ENCODE measurements at regions not wholly inside any gene's neighbourhood (a gene's known extent, or its start where the extent isn't known, plus 50 kb on each side); places are given as distances from the start of the nearest gene placed in this dataset.

- WGBS (ENCODE audit: low lambda C conversion rate), result 4% methylated on average over 25 of the region's 36 CpGs
- TF ChIP-seq, protein P1, sequence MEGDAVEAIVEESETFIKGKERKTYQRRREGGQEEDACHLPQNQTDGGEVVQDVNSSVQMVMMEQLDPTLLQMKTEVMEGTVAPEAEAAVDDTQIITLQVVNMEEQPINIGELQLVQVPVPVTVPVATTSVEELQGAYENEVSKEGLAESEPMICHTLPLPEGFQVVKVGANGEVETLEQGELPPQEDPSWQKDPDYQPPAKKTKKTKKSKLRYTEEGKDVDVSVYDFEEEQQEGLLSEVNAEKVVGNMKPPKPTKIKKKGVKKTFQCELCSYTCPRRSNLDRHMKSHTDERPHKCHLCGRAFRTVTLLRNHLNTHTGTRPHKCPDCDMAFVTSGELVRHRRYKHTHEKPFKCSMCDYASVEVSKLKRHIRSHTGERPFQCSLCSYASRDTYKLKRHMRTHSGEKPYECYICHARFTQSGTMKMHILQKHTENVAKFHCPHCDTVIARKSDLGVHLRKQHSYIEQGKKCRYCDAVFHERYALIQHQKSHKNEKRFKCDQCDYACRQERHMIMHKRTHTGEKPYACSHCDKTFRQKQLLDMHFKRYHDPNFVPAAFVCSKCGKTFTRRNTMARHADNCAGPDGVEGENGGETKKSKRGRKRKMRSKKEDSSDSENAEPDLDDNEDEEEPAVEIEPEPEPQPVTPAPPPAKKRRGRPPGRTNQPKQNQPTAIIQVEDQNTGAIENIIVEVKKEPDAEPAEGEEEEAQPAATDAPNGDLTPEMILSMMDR (IDR thresholded peaks at IDR 0.05), result no peak
- TF ChIP-seq FOXM1 (IDR thresholded peaks at IDR 0.05; ENCODE audit: low read depth) (no peak), FOSL2 (IDR thresholded peaks at IDR 0.05; ENCODE audit: borderline replicate concordance, low read depth) (peak; percentile 45; the same call in 1 of the 2 replicates), GABPA (IDR thresholded peaks at IDR 0.05; ENCODE audit: low read depth) (peak; percentile 20; the same call in 1 of the 2 replicates), SMC3 (IDR thresholded peaks at IDR 0.05; ENCODE audit: low read depth, low read length) (no peak), JUND (IDR thresholded peaks at IDR 0.05) (no peak; the same call in 1 of the 2 replicates), CHD2 (IDR thresholded peaks at IDR 0.05; ENCODE audit: low read length, partially characterized antibody) (no peak), RCOR1 (IDR thresholded peaks at IDR 0.05; ENCODE audit: low read length) (no peak), RFX5 (IDR thresholded peaks at IDR 0.05; ENCODE audit: low read length) (no peak), NFIC (IDR thresholded peaks at IDR 0.05; ENCODE audit: borderline replicate concordance) (no peak; the same call in 1 of the 2 replicates), TCF12 (IDR thresholded peaks at IDR 0.05) (peak; percentile 53), YY1 (IDR thresholded peaks at IDR 0.05; ENCODE audit: low read depth) (no peak), MEF2A (IDR thresholded peaks at IDR 0.05; ENCODE audit: borderline replicate concordance, low read depth) (no peak), IRF3 (IDR thresholded peaks at IDR 0.05; ENCODE audit: low read depth, low read length) (no peak), TAF1 (IDR thresholded peaks at IDR 0.05; ENCODE audit: borderline replicate concordance, low read depth, low read length) (no peak), RAD21 (IDR thresholded peaks at IDR 0.05; ENCODE audit: low read length) (no peak), POLR2AphosphoS5 (IDR thresholded peaks at IDR 0.05; ENCODE audit: low read depth, low read length) (no peak), NRF1 (IDR thresholded peaks at IDR 0.05; ENCODE audit: low read depth, low read length) (peak; percentile 51; the same call in 1 of the 2 replicates), GATA2 (CRISPR knock-in tag; IDR thresholded peaks at IDR 0.05) (no peak), SIN3A (IDR thresholded peaks at IDR 0.05; ENCODE audit: borderline replicate concordance, low read depth, low read length) (peak; percentile 90; the same call in 1 of the 2 replicates), EP300 (IDR thresholded peaks at IDR 0.05; ENCODE audit: borderline replicate concordance in 1 of 2, low read depth in 1 of 2, low read length in 1 of 2) (no peak), RXRA (IDR thresholded peaks at IDR 0.05; ENCODE audit: borderline replicate concordance, low read depth) (no peak), FOXJ3 (CRISPR knock-in tag; IDR thresholded peaks at IDR 0.05) (no peak)
- TF ChIP-seq, protein P2, sequence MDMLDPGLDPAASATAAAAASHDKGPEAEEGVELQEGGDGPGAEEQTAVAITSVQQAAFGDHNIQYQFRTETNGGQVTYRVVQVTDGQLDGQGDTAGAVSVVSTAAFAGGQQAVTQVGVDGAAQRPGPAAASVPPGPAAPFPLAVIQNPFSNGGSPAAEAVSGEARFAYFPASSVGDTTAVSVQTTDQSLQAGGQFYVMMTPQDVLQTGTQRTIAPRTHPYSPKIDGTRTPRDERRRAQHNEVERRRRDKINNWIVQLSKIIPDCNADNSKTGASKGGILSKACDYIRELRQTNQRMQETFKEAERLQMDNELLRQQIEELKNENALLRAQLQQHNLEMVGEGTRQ (IDR thresholded peaks at IDR 0.05; ENCODE audit: borderline replicate concordance, low read depth, low read length), result no peak
- TF ChIP-seq, protein P3, sequence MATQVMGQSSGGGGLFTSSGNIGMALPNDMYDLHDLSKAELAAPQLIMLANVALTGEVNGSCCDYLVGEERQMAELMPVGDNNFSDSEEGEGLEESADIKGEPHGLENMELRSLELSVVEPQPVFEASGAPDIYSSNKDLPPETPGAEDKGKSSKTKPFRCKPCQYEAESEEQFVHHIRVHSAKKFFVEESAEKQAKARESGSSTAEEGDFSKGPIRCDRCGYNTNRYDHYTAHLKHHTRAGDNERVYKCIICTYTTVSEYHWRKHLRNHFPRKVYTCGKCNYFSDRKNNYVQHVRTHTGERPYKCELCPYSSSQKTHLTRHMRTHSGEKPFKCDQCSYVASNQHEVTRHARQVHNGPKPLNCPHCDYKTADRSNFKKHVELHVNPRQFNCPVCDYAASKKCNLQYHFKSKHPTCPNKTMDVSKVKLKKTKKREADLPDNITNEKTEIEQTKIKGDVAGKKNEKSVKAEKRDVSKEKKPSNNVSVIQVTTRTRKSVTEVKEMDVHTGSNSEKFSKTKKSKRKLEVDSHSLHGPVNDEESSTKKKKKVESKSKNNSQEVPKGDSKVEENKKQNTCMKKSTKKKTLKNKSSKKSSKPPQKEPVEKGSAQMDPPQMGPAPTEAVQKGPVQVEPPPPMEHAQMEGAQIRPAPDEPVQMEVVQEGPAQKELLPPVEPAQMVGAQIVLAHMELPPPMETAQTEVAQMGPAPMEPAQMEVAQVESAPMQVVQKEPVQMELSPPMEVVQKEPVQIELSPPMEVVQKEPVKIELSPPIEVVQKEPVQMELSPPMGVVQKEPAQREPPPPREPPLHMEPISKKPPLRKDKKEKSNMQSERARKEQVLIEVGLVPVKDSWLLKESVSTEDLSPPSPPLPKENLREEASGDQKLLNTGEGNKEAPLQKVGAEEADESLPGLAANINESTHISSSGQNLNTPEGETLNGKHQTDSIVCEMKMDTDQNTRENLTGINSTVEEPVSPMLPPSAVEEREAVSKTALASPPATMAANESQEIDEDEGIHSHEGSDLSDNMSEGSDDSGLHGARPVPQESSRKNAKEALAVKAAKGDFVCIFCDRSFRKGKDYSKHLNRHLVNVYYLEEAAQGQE (IDR thresholded peaks at IDR 0.05; ENCODE audit: low read depth, low read length), result no peak
- TF ChIP-seq, protein P4, sequence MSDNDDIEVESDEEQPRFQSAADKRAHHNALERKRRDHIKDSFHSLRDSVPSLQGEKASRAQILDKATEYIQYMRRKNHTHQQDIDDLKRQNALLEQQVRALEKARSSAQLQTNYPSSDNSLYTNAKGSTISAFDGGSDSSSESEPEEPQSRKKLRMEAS (IDR thresholded peaks at IDR 0.05; ENCODE audit: low read depth), result peak; percentile 93
Measured at GRCh38 chr6:129766959-129767728, 57.2 kb upstream of the ARHGAP18 start.

More at GRCh38 chr6:129766959-129767728, 57.2 kb upstream of the ARHGAP18 start:
- Histone ChIP-seq H3K27ac (ENCODE audit: low read depth in 2 of 2, low read length in 1 of 2) (no peak overlapping the region), H3K27me3 (ENCODE audit: insufficient read depth) (no peaks in the 10 kb centered on the region), H3K4me3 (ENCODE audit: low read depth in 2 of 2, low read length in 1 of 2) (peak overlapping the region; percentile 59 to 72), H3F3A (replicated peaks; ENCODE audit: insufficient read depth) (no peaks in the 10 kb centered on the region), H2AFZ (ENCODE audit: low read depth) (peak overlapping the region; percentile 89), H3K4me1 (ENCODE audit: control insufficient read depth in 1 of 2, insufficient read depth in 2 of 2, low read depth in 1 of 2, low read length in 1 of 2) (peaks cover 0 to 6% of the 10 kb centered on the region in 2 experiments; a peak in 3 of 4 replicates), H3K79me2 (ENCODE audit: insufficient read depth) (no peaks in the 10 kb centered on the region), H3K36me3 (replicated peaks in 1 of 2; ENCODE audit: control insufficient read depth in 1 of 2, insufficient read depth in 2 of 2, low read length in 1 of 2) (no peaks in the 10 kb centered on the region), H3K9me3 (no peaks in the 10 kb centered on the region), H3K9me2 (no peaks in the 10 kb centered on the region), H3K4me2 (peak overlapping the region; percentile 92), H4K20me1 (ENCODE audit: insufficient read depth) (no peaks in the 10 kb centered on the region), H3K9ac (no peak overlapping the region)
- CTCF ChIA-PET, result interaction anchor here (2.2 to 2.5 kb wide), 2 partner anchors 8 to 169 kb away, joined by 8 read pairs; no protein-coding TSS in a partner anchor
- DNase-seq, result peak; percentile 25
- POLR2A ChIA-PET, result no interaction called here
